GM12891 (cell line): ENCODE measurements at regions not wholly inside any gene's neighbourhood (a gene's known extent, or its start where the extent isn't known, plus 50 kb on each side); places are given as distances from the start of the nearest gene placed in this dataset.

Source experiments
- DNase-seq: peaks from one replicate; pipeline ENCODE4 v3.0.0; 2011; ENCODE audit warnings: low spot score; ENCODE audit not compliant: insufficient read length
- FAIRE-seq: peaks from 2 replicates; lab custom pipeline; 2011; peaks lifted over from hg19 to GRCh38; lab: Jason Lieb, UNC
- PAX5 ChIP-seq: IDR thresholded peaks from 2 replicates; pipeline ENCODE4 v1.6.1; 2011; ENCODE audit warnings: low read length, moderate library complexity, mild to moderate bottlenecking; ENCODE audit not compliant: insufficient read depth, severe bottlenecking
- POLR2A ChIP-seq: IDR thresholded peaks from 2 replicates; pipeline ENCODE4 v1.6.1; 2011; ENCODE audit warnings: low read depth, low read length, control low read depth
- POLR2AphosphoS5 ChIP-seq: IDR thresholded peaks from 2 replicates; pipeline ENCODE4 v1.6.1; 2011; ENCODE audit warnings: low read depth, low read length, control low read depth
- POU2F2 ChIP-seq: IDR thresholded peaks from 2 replicates; pipeline ENCODE4 v1.6.1; 2011; ENCODE audit warnings: low read depth, mild to moderate bottlenecking, control low read depth, low read length, moderate library complexity
- SPI1 ChIP-seq: IDR thresholded peaks from 2 replicates; pipeline ENCODE4 v1.6.1; 2011; ENCODE audit warnings: low read depth, low read length, control low read depth
- TAF1 ChIP-seq: IDR thresholded peaks from 2 replicates; pipeline ENCODE4 v1.6.1; 2011; ENCODE audit warnings: low read depth, low read length, control low read depth

DNA sequence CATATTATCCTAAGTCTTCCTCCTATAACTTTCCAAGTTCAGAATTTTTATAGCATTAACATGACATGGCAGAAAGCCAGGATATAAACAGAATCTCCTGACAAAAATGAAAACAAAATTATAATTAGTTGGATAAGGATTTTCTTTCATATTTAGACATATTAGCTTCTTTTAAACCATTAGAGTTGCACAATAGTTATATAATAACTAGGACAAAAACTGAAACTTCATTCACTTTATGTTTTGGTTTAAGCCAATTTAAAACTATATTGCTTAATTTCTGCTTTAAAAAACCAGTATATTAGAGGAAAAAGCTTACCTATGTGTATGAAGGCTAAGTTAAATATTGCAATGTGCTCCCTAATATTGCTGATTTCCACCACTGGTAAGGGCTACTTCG lies 254.8 kb downstream of the GPD2 start:
- TF ChIP-seq PAX5 (no peak), POLR2AphosphoS5 (no peak)
- DNase-seq = no peak
- FAIRE-seq = no peak

- TF ChIP-seq TAF1 (no peak), POLR2A (no peak)
- DNase-seq = no peak
- no peak for FAIRE-seq
These were observed 258.8 kb downstream of the GPD2 start for GRCh38 chr2:156695020-156695419.

DNA sequence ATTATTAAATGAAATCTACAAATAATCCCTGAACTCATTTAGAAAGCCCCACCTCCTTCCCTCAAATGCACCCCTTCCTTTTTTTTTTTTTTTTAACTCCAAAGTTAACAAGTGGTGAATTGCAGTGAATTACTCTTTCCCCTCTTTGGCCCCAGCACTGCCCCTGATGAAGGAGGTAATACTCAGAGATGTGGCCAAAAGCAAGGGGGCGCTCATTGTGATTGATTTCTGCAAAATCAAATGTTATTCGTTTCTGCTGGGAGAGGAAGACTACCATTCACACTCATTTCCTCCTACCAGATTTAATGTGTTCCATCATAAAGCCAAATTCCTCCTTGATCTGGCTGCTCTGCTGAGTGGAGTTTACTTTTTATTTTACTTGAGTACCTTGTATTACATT lies 259.4 kb downstream of the GPD2 start:
- FAIRE-seq = no peak
- TF ChIP-seq POLR2AphosphoS5 (no peak), POU2F2 (no peak), TAF1 (no peak), SPI1 (no peak), POLR2A (no peak), PAX5 (no peak)
- DNase-seq = no peak

- TF ChIP-seq TAF1 (no peak), SPI1 (no peak), POU2F2 (no peak), POLR2A (no peak), PAX5 (no peak), POLR2AphosphoS5 (no peak)
- DNase-seq (no peak), FAIRE-seq (no peak)
These were observed 261.7 kb downstream of the GPD2 start for GRCh38 chr2:156697906-156698305.

DNA sequence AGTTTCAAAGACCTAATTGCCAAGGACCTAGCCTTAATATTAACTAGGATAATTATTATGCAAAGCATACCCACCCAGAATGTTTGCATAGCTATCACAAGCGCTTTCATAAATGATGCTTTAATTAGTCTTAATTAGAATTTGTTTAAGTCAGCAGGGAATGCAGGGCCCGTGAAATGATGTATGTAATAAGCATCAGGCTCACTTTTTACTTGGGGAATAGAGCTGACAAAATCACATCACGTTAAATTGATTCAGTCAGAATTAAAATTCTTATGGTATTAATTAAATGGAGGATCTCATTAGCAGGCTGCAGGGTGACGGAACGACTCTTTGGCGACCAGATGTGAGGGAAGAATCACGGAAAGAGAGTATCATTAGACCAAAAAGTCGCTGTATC lies 264.5 kb downstream of the GPD2 start:
- FAIRE-seq (no peak), DNase-seq (no peak)
- no peak for TF ChIP-seq PAX5
- TF ChIP-seq SPI1 = no peak
- TF ChIP-seq TAF1 = no peak
- no peak for TF ChIP-seq POLR2A
- no peak for TF ChIP-seq POLR2AphosphoS5
- TF ChIP-seq POU2F2 = no peak

- DNase-seq (no peak), FAIRE-seq (no peak)
- no peak for TF ChIP-seq TAF1
- TF ChIP-seq SPI1 = no peak
- TF ChIP-seq POU2F2 = no peak
- TF ChIP-seq PAX5 = no peak
- TF ChIP-seq POLR2AphosphoS5 = no peak
- TF ChIP-seq POLR2A = no peak
These were observed 266.4 kb downstream of the GPD2 start for GRCh38 chr2:156702541-156702940.

DNA sequence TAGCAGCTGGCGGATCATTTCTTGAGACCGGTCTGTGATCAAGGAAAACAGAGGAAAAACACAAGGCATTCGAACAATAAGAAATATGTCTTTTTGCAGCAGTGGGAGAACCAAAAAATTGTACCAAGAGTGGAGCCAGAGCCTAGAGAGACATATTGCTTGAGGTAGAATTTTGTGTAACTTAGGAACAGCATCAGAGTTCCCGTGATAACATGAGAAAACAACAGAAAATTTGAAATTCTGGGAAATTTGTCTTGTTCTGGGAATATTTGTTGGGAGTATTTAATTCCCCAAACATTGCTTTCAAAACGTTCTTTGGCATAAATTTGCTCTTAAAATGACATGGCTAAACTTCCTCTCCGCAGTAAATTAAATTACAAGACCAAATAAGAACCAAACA lies 267.5 kb downstream of the GPD2 start:
- TF ChIP-seq POLR2A (no peak), POU2F2 (no peak)
- FAIRE-seq (no peak), DNase-seq (no peak)

GRCh38 chr2:156704132-156704531 lies 268.0 kb downstream of the GPD2 start:
- DNase-seq = no peak
- no peak for FAIRE-seq
- TF ChIP-seq POU2F2 (no peak), SPI1 (no peak), TAF1 (no peak), PAX5 (no peak), POLR2AphosphoS5 (no peak), POLR2A (no peak)

DNA sequence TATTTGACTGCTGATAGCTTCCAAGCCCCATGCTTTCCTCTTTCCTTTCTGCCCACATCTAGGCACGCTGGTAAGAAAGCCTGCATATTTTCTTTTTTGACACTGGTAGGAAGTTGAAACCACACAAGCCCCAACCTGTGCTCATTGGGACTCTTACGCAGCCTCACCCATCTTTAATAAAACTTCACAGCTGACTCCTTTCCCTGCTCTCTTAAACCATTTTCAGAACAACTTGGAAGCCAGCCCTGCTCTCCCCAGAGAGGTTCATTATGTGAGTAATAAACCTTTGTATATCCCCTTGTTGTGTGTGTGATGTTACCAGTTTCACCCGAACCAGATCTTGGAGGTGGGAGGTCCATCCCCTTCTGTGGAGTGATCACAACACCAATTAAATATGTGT lies 268.4 kb downstream of the GPD2 start:
- FAIRE-seq (no peak), DNase-seq (no peak)
- TF ChIP-seq SPI1 = no peak
- no peak for TF ChIP-seq POLR2A
- TF ChIP-seq PAX5 = no peak
- no peak for TF ChIP-seq POU2F2
- no peak for TF ChIP-seq TAF1
- no peak for TF ChIP-seq POLR2AphosphoS5

GRCh38 chr2:156706576-156706975 lies 270.4 kb downstream of the GPD2 start:
- TF ChIP-seq PAX5 = no peak
- TF ChIP-seq POLR2AphosphoS5 = no peak
- no peak for TF ChIP-seq POU2F2
- no peak for TF ChIP-seq SPI1
- no peak for TF ChIP-seq POLR2A
- no peak for TF ChIP-seq TAF1
- DNase-seq = no peak
- no peak for FAIRE-seq

DNA sequence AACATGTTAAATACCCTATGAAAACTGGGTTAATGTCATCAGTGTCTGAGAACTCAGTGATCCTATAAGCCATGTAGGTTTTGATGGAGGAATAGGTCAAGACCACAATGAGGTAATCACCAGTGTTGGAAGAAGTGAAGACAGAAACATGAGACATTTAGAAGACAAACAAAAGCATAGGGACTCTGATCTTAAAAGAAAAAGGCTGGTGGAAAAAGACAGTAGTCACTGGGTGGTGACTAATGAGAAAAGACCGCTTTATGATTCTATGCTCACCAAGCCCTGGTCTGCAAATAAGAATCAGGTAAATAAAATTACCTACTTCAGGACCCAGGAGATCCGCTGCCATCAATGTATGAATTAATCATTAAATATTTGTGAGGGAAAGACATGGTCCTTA lies 271.9 kb downstream of the GPD2 start:
- TF ChIP-seq SPI1 (no peak), POU2F2 (no peak), PAX5 (no peak), TAF1 (no peak), POLR2A (no peak), POLR2AphosphoS5 (no peak)
- DNase-seq (no peak), FAIRE-seq (no peak)

- no peak for FAIRE-seq
- no peak for DNase-seq
- TF ChIP-seq PAX5 (no peak), TAF1 (no peak), POLR2AphosphoS5 (no peak), POLR2A (no peak), POU2F2 (no peak), SPI1 (no peak)
These were observed 272.9 kb downstream of the GPD2 start for GRCh38 chr2:156709091-156709490.
